Ovary (tissue), 3 donors: ENCODE measurements at regions not wholly inside any gene's neighbourhood (a gene's known extent, or its start where the extent isn't known, plus 50 kb on each side); places are given as distances from the start of the nearest gene placed in this dataset.

Experiments
- CTCF ChIP-seq, 3 donors: fragments of 450-650 bp in 2 of 3; fragments of 200-600 bp in 1 of 3; IDR thresholded peaks; one replicate each; pipeline versions ENCODE4 v1.5.1 to v1.8.0; 2016 to 2022; ENCODE audit warnings: antibody characterized with exemption in 3 of 3, mild to moderate bottlenecking in 1 of 3
- POLR2A ChIP-seq: fragments of 450-650 bp; IDR thresholded peaks from one replicate; pipeline ENCODE4 v1.6.1; 2017; ENCODE audit warnings: antibody characterized with exemption, mild to moderate bottlenecking, moderate library complexity
- donor health status: DM: no; HTN: no; CAD: no.

GRCh38 chrX:18026166-18026565, 165.1 kb upstream of the RAI2 start:
- TF ChIP-seq CTCF (IDR thresholded peaks at IDR 0.05) (no peak), POLR2A (no peak)
